ENCODE measurements at regions not wholly inside any gene's neighbourhood (a gene's known extent, or its start where the extent isn't known, plus 50 kb on each side); places are given as distances from the start of the nearest gene placed in this dataset.

DNA sequence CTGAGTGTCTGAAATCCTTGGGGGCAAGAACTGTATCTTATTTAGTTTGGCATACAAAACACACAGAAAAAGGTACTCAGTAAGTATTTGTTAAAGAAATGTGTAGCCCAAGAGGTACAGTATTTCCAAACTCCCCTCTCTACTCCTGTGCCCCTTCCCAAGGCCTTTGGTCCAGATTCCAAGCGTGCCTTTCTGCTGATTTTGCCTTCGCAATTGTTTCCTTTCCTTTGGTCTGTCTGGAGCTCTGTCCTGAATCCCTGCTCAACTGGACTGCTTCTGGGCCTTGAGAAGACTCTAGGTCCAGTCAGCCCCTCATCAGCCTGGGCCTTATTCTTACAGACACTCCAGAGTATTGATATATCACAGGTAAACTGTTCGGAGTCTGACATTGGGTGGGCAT lies 122.2 kb upstream of the SYNCRIP start:
- TF ChIP-seq, protein P1, sequence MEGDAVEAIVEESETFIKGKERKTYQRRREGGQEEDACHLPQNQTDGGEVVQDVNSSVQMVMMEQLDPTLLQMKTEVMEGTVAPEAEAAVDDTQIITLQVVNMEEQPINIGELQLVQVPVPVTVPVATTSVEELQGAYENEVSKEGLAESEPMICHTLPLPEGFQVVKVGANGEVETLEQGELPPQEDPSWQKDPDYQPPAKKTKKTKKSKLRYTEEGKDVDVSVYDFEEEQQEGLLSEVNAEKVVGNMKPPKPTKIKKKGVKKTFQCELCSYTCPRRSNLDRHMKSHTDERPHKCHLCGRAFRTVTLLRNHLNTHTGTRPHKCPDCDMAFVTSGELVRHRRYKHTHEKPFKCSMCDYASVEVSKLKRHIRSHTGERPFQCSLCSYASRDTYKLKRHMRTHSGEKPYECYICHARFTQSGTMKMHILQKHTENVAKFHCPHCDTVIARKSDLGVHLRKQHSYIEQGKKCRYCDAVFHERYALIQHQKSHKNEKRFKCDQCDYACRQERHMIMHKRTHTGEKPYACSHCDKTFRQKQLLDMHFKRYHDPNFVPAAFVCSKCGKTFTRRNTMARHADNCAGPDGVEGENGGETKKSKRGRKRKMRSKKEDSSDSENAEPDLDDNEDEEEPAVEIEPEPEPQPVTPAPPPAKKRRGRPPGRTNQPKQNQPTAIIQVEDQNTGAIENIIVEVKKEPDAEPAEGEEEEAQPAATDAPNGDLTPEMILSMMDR (IDR thresholded peaks at IDR 0.05; ENCODE audit: insufficient read depth, low read length): no peak
- TF ChIP-seq POLR2AphosphoS5 (IDR thresholded peaks at IDR 0.05; ENCODE audit: low read depth) (no peak), GABPA (IDR thresholded peaks at IDR 0.05; ENCODE audit: low read depth) (no peak)
- TF ChIP-seq, protein P2, sequence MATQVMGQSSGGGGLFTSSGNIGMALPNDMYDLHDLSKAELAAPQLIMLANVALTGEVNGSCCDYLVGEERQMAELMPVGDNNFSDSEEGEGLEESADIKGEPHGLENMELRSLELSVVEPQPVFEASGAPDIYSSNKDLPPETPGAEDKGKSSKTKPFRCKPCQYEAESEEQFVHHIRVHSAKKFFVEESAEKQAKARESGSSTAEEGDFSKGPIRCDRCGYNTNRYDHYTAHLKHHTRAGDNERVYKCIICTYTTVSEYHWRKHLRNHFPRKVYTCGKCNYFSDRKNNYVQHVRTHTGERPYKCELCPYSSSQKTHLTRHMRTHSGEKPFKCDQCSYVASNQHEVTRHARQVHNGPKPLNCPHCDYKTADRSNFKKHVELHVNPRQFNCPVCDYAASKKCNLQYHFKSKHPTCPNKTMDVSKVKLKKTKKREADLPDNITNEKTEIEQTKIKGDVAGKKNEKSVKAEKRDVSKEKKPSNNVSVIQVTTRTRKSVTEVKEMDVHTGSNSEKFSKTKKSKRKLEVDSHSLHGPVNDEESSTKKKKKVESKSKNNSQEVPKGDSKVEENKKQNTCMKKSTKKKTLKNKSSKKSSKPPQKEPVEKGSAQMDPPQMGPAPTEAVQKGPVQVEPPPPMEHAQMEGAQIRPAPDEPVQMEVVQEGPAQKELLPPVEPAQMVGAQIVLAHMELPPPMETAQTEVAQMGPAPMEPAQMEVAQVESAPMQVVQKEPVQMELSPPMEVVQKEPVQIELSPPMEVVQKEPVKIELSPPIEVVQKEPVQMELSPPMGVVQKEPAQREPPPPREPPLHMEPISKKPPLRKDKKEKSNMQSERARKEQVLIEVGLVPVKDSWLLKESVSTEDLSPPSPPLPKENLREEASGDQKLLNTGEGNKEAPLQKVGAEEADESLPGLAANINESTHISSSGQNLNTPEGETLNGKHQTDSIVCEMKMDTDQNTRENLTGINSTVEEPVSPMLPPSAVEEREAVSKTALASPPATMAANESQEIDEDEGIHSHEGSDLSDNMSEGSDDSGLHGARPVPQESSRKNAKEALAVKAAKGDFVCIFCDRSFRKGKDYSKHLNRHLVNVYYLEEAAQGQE (IDR thresholded peaks at IDR 0.05; ENCODE audit: insufficient replicate concordance, low read depth): no peak
